ENCODE measurements at regions not wholly inside any gene's neighbourhood (a gene's known extent, or its start where the extent isn't known, plus 50 kb on each side); places are given as distances from the start of the nearest gene placed in this dataset.

- ATAC-seq: no peak
Measured at GRCh38 chr5:39869396-39869795, 444.6 kb upstream of the DAB2 start.

GRCh38 chr5:39867923-39868322, 443.1 kb upstream of the DAB2 start:
- no peak for ATAC-seq

- no peak for ATAC-seq
Measured at GRCh38 chr5:39863926-39864552, 439.3 kb upstream of the DAB2 start.

GRCh38 chr5:39857041-39857440, 432.3 kb upstream of the DAB2 start:
- ATAC-seq: no peak

- no peak for ATAC-seq
Measured at GRCh38 chr5:39854771-39855410, 430.1 kb upstream of the DAB2 start.

- ATAC-seq: no peak
Measured at GRCh38 chr5:39850291-39850690, 425.5 kb upstream of the DAB2 start.

GRCh38 chr5:39846144-39846543, 421.4 kb upstream of the DAB2 start:
- no peak for ATAC-seq

GRCh38 chr5:39843767-39844166, 419.0 kb upstream of the DAB2 start:
- no peak for ATAC-seq

- no peak for ATAC-seq
Measured at GRCh38 chr5:39835371-39835770, 410.6 kb upstream of the DAB2 start.

- no peak for ATAC-seq
Measured at GRCh38 chr5:39829441-39829840, 404.7 kb upstream of the DAB2 start.

GRCh38 chr5:39826051-39826450, 401.3 kb upstream of the DAB2 start:
- ATAC-seq: no peak

- ATAC-seq: no peak
Measured at GRCh38 chr5:39825301-39825700, 400.5 kb upstream of the DAB2 start.

GRCh38 chr5:39822020-39822419, 397.2 kb upstream of the DAB2 start:
- no peak for ATAC-seq

GRCh38 chr5:39816866-39817265, 392.1 kb upstream of the DAB2 start:
- no peak for ATAC-seq

- no peak for ATAC-seq
Measured at GRCh38 chr5:39816156-39816845, 391.5 kb upstream of the DAB2 start.

GRCh38 chr5:39815711-39816110, 390.9 kb upstream of the DAB2 start:
- no peak for ATAC-seq

- ATAC-seq: no peak
Measured at GRCh38 chr5:39811381-39811780, 386.6 kb upstream of the DAB2 start.

GRCh38 chr5:39808656-39809055, 383.9 kb upstream of the DAB2 start:
- ATAC-seq: no peak

- no peak for ATAC-seq
Measured at GRCh38 chr5:39801306-39801705, 376.5 kb upstream of the DAB2 start.

GRCh38 chr5:39800042-39800601, 375.3 kb upstream of the DAB2 start:
- no peak for ATAC-seq

GRCh38 chr5:39799242-39799641, 374.5 kb upstream of the DAB2 start:
- ATAC-seq: no peak

GRCh38 chr5:39794513-39795210, 369.9 kb upstream of the DAB2 start:
- no peak for ATAC-seq

- ATAC-seq: no peak
Measured at GRCh38 chr5:39785410-39785809, 360.6 kb upstream of the DAB2 start.
